HEK293T (cell line): ENCODE measurements at regions not wholly inside any gene's neighbourhood (a gene's known extent, or its start where the extent isn't known, plus 50 kb on each side); places are given as distances from the start of the nearest gene placed in this dataset.
"Not testable (repeated sequence)": the region's sequence is repeated elsewhere in the genome, so short reads cannot be mapped to it uniquely, and the experiment has no call there.

Experiments
- ARNT ChIP-seq: fragments of 450-650 bp; IDR thresholded peaks from 2 replicates; pipeline ENCODE4 v1.6.1; 2017; ENCODE audit warnings: mild to moderate bottlenecking
- BHLHE40 ChIP-seq: fragments of 450-650 bp; IDR thresholded peaks from 2 replicates; pipeline ENCODE4 v1.6.1; 2016; ENCODE audit warnings: mild to moderate bottlenecking, moderate library complexity, borderline replicate concordance
- CTBP1 ChIP-seq: fragments of 450-650 bp; IDR thresholded peaks from 2 replicates; pipeline ENCODE4 v1.6.1; 2016; ENCODE audit warnings: borderline replicate concordance
- ELF4 ChIP-seq: fragments of 450-650 bp; IDR thresholded peaks from 2 replicates; pipeline ENCODE4 v1.6.1; 2017; ENCODE audit warnings: antibody characterized with exemption
- FOXA1 ChIP-seq: fragments of 450-650 bp; IDR thresholded peaks from 2 replicates; pipeline ENCODE4 v1.6.1; 2016; ENCODE audit warnings: mild to moderate bottlenecking
- FOXK2 ChIP-seq: fragments of 450-650 bp; IDR thresholded peaks from 2 replicates; pipeline ENCODE4 v1.6.1; 2016; ENCODE audit warnings: mild to moderate bottlenecking
- FOXM1 ChIP-seq: fragments of 450-650 bp; IDR thresholded peaks from 2 replicates; pipeline ENCODE4 v1.6.1; 2017; ENCODE audit warnings: mild to moderate bottlenecking, borderline replicate concordance
- L3MBTL2 ChIP-seq: fragments of 450-650 bp; conservative IDR thresholded peaks from 2 replicates; pipeline ENCODE4 v1.6.1; 2016; ENCODE audit warnings: mild to moderate bottlenecking
- LEF1 ChIP-seq: fragments of 450-650 bp; IDR thresholded peaks from 2 replicates; pipeline ENCODE4 v1.6.1; 2017; ENCODE audit warnings: mild to moderate bottlenecking, borderline replicate concordance
- NFRKB ChIP-seq: fragments of 450-650 bp; IDR thresholded peaks from 2 replicates; pipeline ENCODE4 v1.6.1; 2016; ENCODE audit warnings: mild to moderate bottlenecking, moderate library complexity
- SP1 ChIP-seq: fragments of 450-650 bp; IDR thresholded peaks from 2 replicates; pipeline ENCODE4 v1.6.1; 2017
- TARDBP ChIP-seq: fragments of 450-650 bp; IDR thresholded peaks from 2 replicates; pipeline ENCODE4 v1.6.1; 2016
- ZNF384 ChIP-seq: fragments of 450-650 bp; IDR thresholded peaks from 2 replicates; pipeline ENCODE4 v1.6.1; 2016
- TF ChIP-seq, protein P1 (sequence below): fragments of 450-650 bp; IDR thresholded peaks from 2 replicates; pipeline ENCODE4 v1.6.1; 2016

DNA sequence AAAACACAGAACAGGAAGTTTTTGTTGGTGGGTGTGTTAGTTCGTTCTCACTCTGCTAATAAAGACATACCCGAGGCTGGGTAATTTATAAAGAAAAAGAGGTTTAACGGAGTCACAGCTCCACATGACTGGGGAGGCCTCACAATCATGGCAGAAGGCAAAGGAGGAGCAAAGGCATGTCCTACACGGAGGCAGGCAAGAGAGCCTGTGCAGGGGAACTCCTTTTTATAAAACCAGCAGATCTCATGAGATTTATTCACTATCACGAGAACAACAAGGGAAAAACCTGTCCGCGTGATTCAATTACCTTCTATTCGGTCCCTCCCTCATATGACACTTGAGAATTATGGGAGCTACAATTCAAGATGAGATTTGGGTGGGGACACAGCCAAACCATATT lies 96.6 kb downstream of the TLR5 start:
- not testable (repeated sequence) for TF ChIP-seq CTBP1, L3MBTL2, ZNF384, LEF1, FOXK2, TARDBP, FOXA1, NFRKB, ELF4, FOXM1, ARNT, SP1, BHLHE40
- TF ChIP-seq, protein P1, sequence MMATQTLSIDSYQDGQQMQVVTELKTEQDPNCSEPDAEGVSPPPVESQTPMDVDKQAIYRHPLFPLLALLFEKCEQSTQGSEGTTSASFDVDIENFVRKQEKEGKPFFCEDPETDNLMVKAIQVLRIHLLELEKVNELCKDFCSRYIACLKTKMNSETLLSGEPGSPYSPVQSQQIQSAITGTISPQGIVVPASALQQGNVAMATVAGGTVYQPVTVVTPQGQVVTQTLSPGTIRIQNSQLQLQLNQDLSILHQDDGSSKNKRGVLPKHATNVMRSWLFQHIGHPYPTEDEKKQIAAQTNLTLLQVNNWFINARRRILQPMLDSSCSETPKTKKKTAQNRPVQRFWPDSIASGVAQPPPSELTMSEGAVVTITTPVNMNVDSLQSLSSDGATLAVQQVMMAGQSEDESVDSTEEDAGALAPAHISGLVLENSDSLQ = not testable (repeated sequence)
